Forelimb muscle (tissue), 1 donor: ENCODE measurements at regions not wholly inside any gene's neighbourhood (a gene's known extent, or its start where the extent isn't known, plus 50 kb on each side); places are given as distances from the start of the nearest gene placed in this dataset.
"Not testable (repeated sequence)": the region's sequence is repeated elsewhere in the genome, so short reads cannot be mapped to it uniquely, and the experiment has no call there.

Source experiments
- DNase-seq: peaks from one replicate; pipeline ENCODE4 v3.0.0-alpha.2; 2013; ENCODE audit warnings: low read depth

GRCh38 chr3:163218336-163218735 is 1721.7 kb downstream of the OTOL1 start:
- no peak for DNase-seq

- no peak for DNase-seq
Measured at GRCh38 chr3:163213838-163214237, 1717.2 kb downstream of the OTOL1 start.

GRCh38 chr3:163196815-163197374 is 1700.3 kb downstream of the OTOL1 start:
- DNase-seq: no peak

- DNase-seq: no peak
Measured at GRCh38 chr3:163196245-163196644, 1699.6 kb downstream of the OTOL1 start.

GRCh38 chr3:163185721-163186350 is 1689.2 kb downstream of the OTOL1 start:
- DNase-seq: no peak

- DNase-seq: no peak
Measured at GRCh38 chr3:163175970-163176369, 1679.4 kb downstream of the OTOL1 start.

- not testable (repeated sequence) for DNase-seq
Measured at GRCh38 chr3:163172513-163172912, 1675.9 kb downstream of the OTOL1 start.

GRCh38 chr3:163166197-163166596 is 1669.6 kb downstream of the OTOL1 start:
- no peak for DNase-seq

- DNase-seq: no peak
Measured at GRCh38 chr3:163159306-163159705, 1662.7 kb downstream of the OTOL1 start.

- DNase-seq: no peak
Measured at GRCh38 chr3:163139600-163139999, 1643.0 kb downstream of the OTOL1 start.

GRCh38 chr3:163138258-163138657 is 1641.7 kb downstream of the OTOL1 start:
- DNase-seq: no peak

- DNase-seq: no peak
Measured at GRCh38 chr3:163132111-163132510, 1635.5 kb downstream of the OTOL1 start.

- no peak for DNase-seq
Measured at GRCh38 chr3:163129287-163129686, 1632.7 kb downstream of the OTOL1 start.

GRCh38 chr3:163126115-163126514 is 1629.5 kb downstream of the OTOL1 start:
- no peak for DNase-seq
